ENCODE measurements at regions not wholly inside any gene's neighbourhood (a gene's known extent, or its start where the extent isn't known, plus 50 kb on each side); places are given as distances from the start of the nearest gene placed in this dataset.

DNA sequence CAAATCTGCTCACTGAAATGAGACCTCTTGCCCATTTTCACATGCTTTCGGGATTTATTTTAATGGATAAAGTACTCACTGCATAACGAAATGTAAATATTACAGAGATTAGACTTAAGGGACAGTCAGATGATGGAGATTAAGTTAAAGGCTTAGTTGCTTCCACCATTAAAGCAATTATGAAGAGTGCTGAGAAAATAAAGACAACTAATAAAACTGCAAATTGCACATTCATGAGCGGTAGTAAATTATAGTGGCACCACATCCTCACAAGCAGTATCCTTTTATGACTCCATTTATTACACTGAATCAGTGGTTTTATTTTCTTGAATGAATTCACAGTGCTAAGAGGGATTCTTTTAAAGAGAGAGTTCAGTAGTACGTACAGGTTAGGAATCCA is 76.2 kb upstream of the TMED7 start:
- TF ChIP-seq, protein P1, sequence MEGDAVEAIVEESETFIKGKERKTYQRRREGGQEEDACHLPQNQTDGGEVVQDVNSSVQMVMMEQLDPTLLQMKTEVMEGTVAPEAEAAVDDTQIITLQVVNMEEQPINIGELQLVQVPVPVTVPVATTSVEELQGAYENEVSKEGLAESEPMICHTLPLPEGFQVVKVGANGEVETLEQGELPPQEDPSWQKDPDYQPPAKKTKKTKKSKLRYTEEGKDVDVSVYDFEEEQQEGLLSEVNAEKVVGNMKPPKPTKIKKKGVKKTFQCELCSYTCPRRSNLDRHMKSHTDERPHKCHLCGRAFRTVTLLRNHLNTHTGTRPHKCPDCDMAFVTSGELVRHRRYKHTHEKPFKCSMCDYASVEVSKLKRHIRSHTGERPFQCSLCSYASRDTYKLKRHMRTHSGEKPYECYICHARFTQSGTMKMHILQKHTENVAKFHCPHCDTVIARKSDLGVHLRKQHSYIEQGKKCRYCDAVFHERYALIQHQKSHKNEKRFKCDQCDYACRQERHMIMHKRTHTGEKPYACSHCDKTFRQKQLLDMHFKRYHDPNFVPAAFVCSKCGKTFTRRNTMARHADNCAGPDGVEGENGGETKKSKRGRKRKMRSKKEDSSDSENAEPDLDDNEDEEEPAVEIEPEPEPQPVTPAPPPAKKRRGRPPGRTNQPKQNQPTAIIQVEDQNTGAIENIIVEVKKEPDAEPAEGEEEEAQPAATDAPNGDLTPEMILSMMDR (IDR thresholded peaks at IDR 0.05), result no peak
- no peak for TF ChIP-seq POLR2A (IDR thresholded peaks at IDR 0.05)

All from heart left ventricle (tissue), 13 donors.